Chondrocyte (in vitro differentiated cells): ENCODE measurements at regions not wholly inside any gene's neighbourhood (a gene's known extent, or its start where the extent isn't known, plus 50 kb on each side); places are given as distances from the start of the nearest gene placed in this dataset.

Experiments used
- DNase-seq: peaks from one replicate; pipeline ENCODE4 v3.0.0; 2021; ENCODE audit warnings: mixed read lengths, low spot score
- H3K27ac Mint-ChIP-seq: one replicate; pipeline ENCODE4 v1.8.0; 2021; ENCODE audit warnings: mild to moderate bottlenecking, moderate library complexity, mixed read lengths; ENCODE audit not compliant: unreplicated experiment
- H3K27me3 Mint-ChIP-seq: 2 replicates; pipeline ENCODE4 v1.8.0; 2021; ENCODE audit warnings: low read depth, mixed read lengths
- H3K36me3 Mint-ChIP-seq: 2 replicates; pipeline ENCODE4 v1.8.0; 2021; ENCODE audit warnings: low read depth, mixed read lengths
- H3K4me1 Mint-ChIP-seq: 2 replicates; pipeline ENCODE4 v1.8.0; 2021; ENCODE audit warnings: low read depth, mild to moderate bottlenecking, mixed read lengths
- H3K4me3 Mint-ChIP-seq: one replicate; pipeline ENCODE4 v1.8.0; 2021; ENCODE audit warnings: mild to moderate bottlenecking, moderate library complexity, mixed read lengths; ENCODE audit not compliant: unreplicated experiment
- H3K9me3 Mint-ChIP-seq: 2 replicates; pipeline ENCODE4 v1.8.0; 2021; ENCODE audit warnings: low read depth, mixed read lengths
- CTCF ChIP-seq: fragments of 200-600 bp; sonication (generic); IDR thresholded peaks from 2 replicates; pipeline ENCODE4 v1.5.0; 2021; ENCODE audit warnings: antibody characterized with exemption, mild to moderate bottlenecking, moderate library complexity

DNA sequence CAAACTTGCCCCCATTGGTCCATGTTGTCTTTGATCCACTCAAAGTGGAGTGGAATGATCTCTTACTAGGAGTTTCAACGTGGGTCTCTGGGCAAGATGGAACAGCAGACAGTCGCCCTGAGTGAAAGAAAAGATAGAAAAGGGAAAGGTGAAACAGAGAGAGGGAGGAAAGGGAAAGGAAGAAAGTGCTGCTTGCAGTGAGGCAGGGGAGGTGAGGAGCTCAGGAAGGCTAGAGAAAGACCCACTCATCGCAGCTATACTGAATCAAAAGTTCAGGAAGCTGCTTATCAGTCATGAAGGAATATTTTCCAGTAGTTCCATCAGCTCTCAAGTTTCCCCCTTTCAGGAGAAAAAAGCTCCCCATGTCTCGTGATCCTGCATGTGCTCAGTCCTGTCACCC is 86.9 kb downstream of the ZNF467 start:
- Mint-ChIP-seq H3K27ac (no peak overlapping the region), H3K4me3 (no peak overlapping the region), H3K9me3 (peaks cover 6% of the 10 kb centered on the region), H3K4me1 (peaks cover 3% of the 10 kb centered on the region), H3K36me3 (no peaks in the 10 kb centered on the region), H3K27me3 (peaks cover 16% of the 10 kb centered on the region)
- TF ChIP-seq CTCF, result no peak
- no peak for DNase-seq

DNA sequence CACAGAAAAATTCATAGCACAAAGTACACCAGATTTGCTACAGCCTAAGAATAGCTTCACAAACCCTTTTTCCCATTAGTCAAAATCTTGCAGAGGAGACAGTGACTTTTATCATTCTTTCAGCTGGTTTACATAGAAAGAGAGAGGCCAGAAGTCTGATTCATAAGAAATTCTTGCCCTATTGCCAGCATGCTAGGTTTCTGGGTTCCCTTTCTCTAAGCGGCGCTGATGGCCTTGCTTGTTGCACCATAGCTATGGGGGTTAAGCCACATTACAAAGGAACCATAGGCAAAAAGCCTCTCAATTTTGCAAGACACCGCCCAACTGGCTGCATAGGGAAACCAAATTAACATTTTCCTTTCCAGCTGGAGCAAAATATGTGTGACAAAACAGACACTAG is 87.4 kb downstream of the ZNF467 start:
- peaks cover 3% of the 10 kb centered on the region for H3K4me1 Mint-ChIP-seq
- no peaks in the 10 kb centered on the region for H3K36me3 Mint-ChIP-seq
- no peak overlapping the region for H3K4me3 Mint-ChIP-seq
- H3K9me3 Mint-ChIP-seq, result peaks cover 6% of the 10 kb centered on the region
- no peak overlapping the region for H3K27ac Mint-ChIP-seq
- TF ChIP-seq CTCF, result no peak
- H3K27me3 Mint-ChIP-seq, result peaks cover 13% of the 10 kb centered on the region
- DNase-seq, result no peak

DNA sequence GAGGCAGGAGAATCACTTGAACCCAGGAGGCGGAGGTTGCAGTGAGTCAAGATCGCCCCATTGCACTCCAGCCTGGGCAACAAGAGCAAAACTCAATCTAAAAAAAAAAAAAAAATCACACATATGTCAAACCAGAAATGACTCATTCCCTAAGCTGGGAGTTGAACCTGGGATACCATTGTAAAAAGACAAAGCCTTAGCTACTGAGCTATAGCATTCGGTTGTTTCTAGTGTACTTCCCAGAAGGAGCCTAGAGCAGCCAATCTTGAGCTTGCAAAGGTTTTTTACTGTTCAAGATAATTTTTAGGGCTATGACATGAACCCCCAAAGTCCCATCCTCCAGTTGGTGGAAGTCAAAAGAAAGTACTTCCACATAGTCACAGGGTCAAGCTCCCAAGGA is 87.9 kb downstream of the ZNF467 start:
- no peak for DNase-seq
- no peaks in the 10 kb centered on the region for H3K36me3 Mint-ChIP-seq
- H3K27me3 Mint-ChIP-seq, result peaks cover 8% of the 10 kb centered on the region
- peaks cover 11% of the 10 kb centered on the region for H3K9me3 Mint-ChIP-seq
- no peak for TF ChIP-seq CTCF
- H3K27ac Mint-ChIP-seq, result no peak overlapping the region
- no peak overlapping the region for H3K4me3 Mint-ChIP-seq
- H3K4me1 Mint-ChIP-seq, result peaks cover 3% of the 10 kb centered on the region

DNA sequence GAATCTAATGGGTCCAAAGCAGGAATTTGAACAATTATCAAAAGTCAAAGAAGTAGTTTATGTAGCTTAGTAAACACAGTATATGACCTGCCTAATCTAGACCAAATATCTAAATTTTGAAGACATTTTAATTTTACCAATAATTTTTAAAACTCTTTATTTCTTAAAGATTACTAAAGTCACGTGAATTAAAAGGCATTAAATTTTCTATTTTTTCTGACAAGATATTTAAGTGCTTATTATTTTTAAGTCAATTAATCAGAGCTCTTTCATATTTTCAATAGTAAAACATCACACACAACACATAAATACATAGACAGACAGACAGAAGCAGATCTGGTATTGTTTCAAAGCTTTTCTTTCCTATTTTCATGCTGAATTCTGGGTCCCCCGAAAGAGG is 89.5 kb downstream of the ZNF467 start:
- H3K27me3 Mint-ChIP-seq, result peaks cover 10% of the 10 kb centered on the region
- no peaks in the 10 kb centered on the region for H3K36me3 Mint-ChIP-seq
- DNase-seq, result no peak
- TF ChIP-seq CTCF, result no peak
- peaks cover 14% of the 10 kb centered on the region for H3K9me3 Mint-ChIP-seq
- H3K4me1 Mint-ChIP-seq, result peaks cover 6% of the 10 kb centered on the region
- no peak overlapping the region for H3K27ac Mint-ChIP-seq
- H3K4me3 Mint-ChIP-seq, result no peak overlapping the region

DNA sequence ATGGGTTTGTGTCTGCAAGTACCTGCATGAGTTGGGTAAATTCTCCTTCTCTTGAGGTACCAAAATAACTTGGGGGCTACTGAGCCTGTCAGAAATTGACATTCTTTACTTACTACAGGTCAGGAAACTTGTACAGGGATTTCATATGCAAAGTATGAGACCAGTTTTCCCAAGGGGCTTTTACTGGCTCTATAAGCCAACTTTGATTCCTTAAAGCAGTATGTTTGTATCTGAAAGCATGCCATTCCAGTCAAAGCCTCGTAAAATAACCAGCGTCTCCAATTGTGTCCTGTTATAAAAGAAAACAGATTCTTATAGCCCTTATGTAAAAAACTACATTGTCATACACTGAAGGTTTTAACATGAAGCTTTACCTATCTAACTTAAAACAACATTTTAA is 90.2 kb downstream of the ZNF467 start:
- DNase-seq, result no peak
- H3K36me3 Mint-ChIP-seq, result no peaks in the 10 kb centered on the region
- H3K4me3 Mint-ChIP-seq, result no peak overlapping the region
- peaks cover 12% of the 10 kb centered on the region for H3K27me3 Mint-ChIP-seq
- H3K27ac Mint-ChIP-seq, result no peak overlapping the region
- no peak for TF ChIP-seq CTCF
- peaks cover 9% of the 10 kb centered on the region for H3K9me3 Mint-ChIP-seq
- peaks cover 6% of the 10 kb centered on the region for H3K4me1 Mint-ChIP-seq
